GM18951 (cell line): ENCODE measurements at regions not wholly inside any gene's neighbourhood (a gene's known extent, or its start where the extent isn't known, plus 50 kb on each side); places are given as distances from the start of the nearest gene placed in this dataset.

Experiments used
- POLR2A ChIP-seq: IDR thresholded peaks from 4 replicates; pipeline ENCODE4 v1.6.1; 2011; ENCODE audit warnings: mild to moderate bottlenecking; ENCODE audit not compliant: insufficient read length, insufficient read depth; ENCODE audit errors: extremely low read depth
- in situ Hi-C: fragments of 300-500 bp; cut with MboI; formaldehyde crosslinking; loops from one replicate; pipeline ENCODE4 v1.12.0; 2022; ENCODE audit warnings: low sequenced_read_pairs, mixed read lengths, inconsistent platforms; ENCODE audit not compliant: unreplicated experiment

- TF ChIP-seq POLR2A = no peak
- in situ Hi-C loops = no loop called here
These were observed 135.1 kb downstream of the PMP22 start for GRCh38 chr17:15129986-15130385.

- TF ChIP-seq POLR2A = no peak
These were observed 140.4 kb downstream of the PMP22 start for GRCh38 chr17:15124746-15125145.

GRCh38 chr17:15124264-15124595, 140.9 kb downstream of the PMP22 start:
- in situ Hi-C loops = no loop called here
- no peak for TF ChIP-seq POLR2A

More at GRCh38 chr17:15124746-15125145, 140.4 kb downstream of the PMP22 start:
- in situ Hi-C loops = no loop called here

GRCh38 chr17:15123593-15124263, 141.4 kb downstream of the PMP22 start:
- no peak for TF ChIP-seq POLR2A
- in situ Hi-C loops = no loop called here

- in situ Hi-C loops = no loop called here
- TF ChIP-seq POLR2A = no peak
These were observed 142.3 kb downstream of the PMP22 start for GRCh38 chr17:15122857-15123256.

GRCh38 chr17:15121426-15121825, 143.7 kb downstream of the PMP22 start:
- in situ Hi-C loops = no loop called here
- no peak for TF ChIP-seq POLR2A

GRCh38 chr17:15119968-15120367, 145.2 kb downstream of the PMP22 start:
- TF ChIP-seq POLR2A = no peak
- in situ Hi-C loops = no loop called here

GRCh38 chr17:15117239-15117638, 147.9 kb downstream of the PMP22 start:
- in situ Hi-C loops = no loop called here
- no peak for TF ChIP-seq POLR2A

- in situ Hi-C loops = no loop called here
- TF ChIP-seq POLR2A = no peak
These were observed 152.1 kb downstream of the PMP22 start for GRCh38 chr17:15112846-15113617.

GRCh38 chr17:15109608-15110007, 155.5 kb downstream of the PMP22 start:
- TF ChIP-seq POLR2A = no peak
- in situ Hi-C loops = no loop called here

- TF ChIP-seq POLR2A = no peak
- in situ Hi-C loops = no loop called here
These were observed 156.1 kb downstream of the PMP22 start for GRCh38 chr17:15108992-15109391.

- no peak for TF ChIP-seq POLR2A
- in situ Hi-C loops = no loop called here
These were observed 158.6 kb downstream of the PMP22 start for GRCh38 chr17:15106540-15106939.

- in situ Hi-C loops = no loop called here
- TF ChIP-seq POLR2A = no peak
These were observed 161.3 kb downstream of the PMP22 start for GRCh38 chr17:15103785-15104184.

- TF ChIP-seq POLR2A = no peak
- in situ Hi-C loops = no loop called here
These were observed 164.0 kb downstream of the PMP22 start for GRCh38 chr17:15101175-15101574.
